OCI-LY3 (cell line): ENCODE measurements at regions not wholly inside any gene's neighbourhood (a gene's known extent, or its start where the extent isn't known, plus 50 kb on each side); places are given as distances from the start of the nearest gene placed in this dataset.

Experiments
- H2AFZ ChIP-seq: fragments of 200-600, 300-600 bp; shearing (Covaris generic); 2 replicates; pipeline ENCODE4 v1.6.0; 2014; ENCODE audit warnings: antibody characterized with exemption, low read depth, low read length
- H3K27ac ChIP-seq: fragments of 200-600, 300-600 bp; sonication (generic); 2 replicates; pipeline ENCODE4 v1.5.1; 2014; ENCODE audit warnings: mild to moderate bottlenecking, low read length, moderate library complexity, mixed read lengths
- H3K27me3 ChIP-seq: fragments of 200-600, 300-600 bp; sonication (generic); 2 replicates; pipeline ENCODE4 v1.6.1; 2014; ENCODE audit warnings: low read depth, low read length, mixed read lengths
- H3K36me3 ChIP-seq: fragments of 200-600, 300-600 bp; sonication (generic); replicated peaks from 2 replicates; pipeline ENCODE3; 2014; ENCODE audit warnings: low read depth, low read length, mixed read lengths
- H3K4me1 ChIP-seq: fragments of 300-600, 200-600 bp; sonication (generic); 2 replicates; pipeline ENCODE4 v1.6.1; 2014; ENCODE audit warnings: low read length, mixed read lengths
- H3K4me2 ChIP-seq: fragments of 200-600, 300-600 bp; sonication (generic); 2 replicates; pipeline ENCODE4 v1.6.1; 2014; ENCODE audit warnings: low read length, mixed read lengths
- H3K4me3 ChIP-seq: fragments of 300-600, 200-600 bp; sonication (generic); 2 replicates; pipeline ENCODE4 v1.5.1; 2014; ENCODE audit warnings: antibody characterized with exemption, mild to moderate bottlenecking, low read length, moderate library complexity
- H3K79me2 ChIP-seq: fragments of 300-600, 200-600 bp; shearing (Covaris generic); 2 replicates; pipeline ENCODE4 v1.6.1; 2014; ENCODE audit warnings: mild to moderate bottlenecking, low read length, mixed read lengths
- H3K9ac ChIP-seq: fragments of 300-600, 200-600 bp; shearing (Covaris generic); 2 replicates; pipeline ENCODE4 v1.6.0; 2014; ENCODE audit warnings: mild to moderate bottlenecking, low read length, moderate library complexity
- H3K9me3 ChIP-seq: fragments of 200-600, 300-600 bp; shearing (Covaris generic); 2 replicates; pipeline ENCODE4 v1.6.1; 2014; ENCODE audit warnings: low read length, mixed read lengths; ENCODE audit not compliant: insufficient read depth
- H4K20me1 ChIP-seq: fragments of 200-600, 300-600 bp; sonication (generic); 2 replicates; pipeline ENCODE4 v1.6.1; 2016; ENCODE audit warnings: low read length, mixed read lengths; ENCODE audit not compliant: insufficient read depth
- CTCF ChIP-seq: fragments of 200-600, 300-600 bp; sonication (generic); IDR thresholded peaks from 2 replicates; pipeline ENCODE4 v1.5.1; 2014; ENCODE audit warnings: antibody characterized with exemption, low read length, low read depth
- EZH2phosphoT487 ChIP-seq: fragments of 200-600 bp; shearing (Covaris generic); IDR thresholded peaks from 2 replicates; pipeline ENCODE4 v1.6.1; 2018; ENCODE audit warnings: antibody characterized with exemption, mixed run types, low read depth

GRCh38 chr7:49245062-49245461 is 320.7 kb downstream of the CDC14C start:
- no peak overlapping the region for H2AFZ ChIP-seq
- H3K9ac ChIP-seq, result no peak overlapping the region
- peaks cover 3% of the 10 kb centered on the region; the same call in 1 of the 2 replicates for H3K27me3 ChIP-seq
- no peaks in the 10 kb centered on the region for H3K4me1 ChIP-seq
- no peak overlapping the region for H3K27ac ChIP-seq
- no peaks in the 10 kb centered on the region for H3K9me3 ChIP-seq
- H3K79me2 ChIP-seq, result no peaks in the 10 kb centered on the region
- H3K36me3 ChIP-seq, result no peaks in the 10 kb centered on the region
- no peaks in the 10 kb centered on the region for H4K20me1 ChIP-seq
- TF ChIP-seq EZH2phosphoT487, result no peak
- TF ChIP-seq CTCF, result no peak
- no peak overlapping the region for H3K4me3 ChIP-seq
- no peak overlapping the region for H3K4me2 ChIP-seq

- Histone ChIP-seq H3K27ac (no peak overlapping the region), H3K9ac (no peak overlapping the region), H3K4me2 (no peak overlapping the region), H3K9me3 (no peaks in the 10 kb centered on the region), H3K79me2 (no peaks in the 10 kb centered on the region), H3K36me3 (no peaks in the 10 kb centered on the region), H3K4me1 (no peaks in the 10 kb centered on the region), H4K20me1 (no peaks in the 10 kb centered on the region), H3K4me3 (no peak overlapping the region), H3K27me3 (peaks cover 3% of the 10 kb centered on the region; the same call in 1 of the 2 replicates), H2AFZ (no peak overlapping the region)
- TF ChIP-seq CTCF, result no peak
Observed at GRCh38 chr7:49247759-49248158, 323.4 kb downstream of the CDC14C start.

GRCh38 chr7:49255054-49255453 is 330.7 kb downstream of the CDC14C start:
- no peak overlapping the region for H3K4me2 ChIP-seq
- H4K20me1 ChIP-seq, result no peaks in the 10 kb centered on the region
- H2AFZ ChIP-seq, result no peak overlapping the region
- no peak overlapping the region for H3K4me3 ChIP-seq
- no peak overlapping the region for H3K27ac ChIP-seq
- peaks cover 4% of the 10 kb centered on the region; the same call in 1 of the 2 replicates for H3K4me1 ChIP-seq
- H3K27me3 ChIP-seq, result no peaks in the 10 kb centered on the region
- no peaks in the 10 kb centered on the region for H3K36me3 ChIP-seq
- H3K79me2 ChIP-seq, result no peaks in the 10 kb centered on the region
- TF ChIP-seq CTCF, result no peak
- TF ChIP-seq EZH2phosphoT487, result no peak
- no peaks in the 10 kb centered on the region for H3K9me3 ChIP-seq
- H3K9ac ChIP-seq, result no peak overlapping the region

- no peak overlapping the region for H3K4me2 ChIP-seq
- no peaks in the 10 kb centered on the region for H3K4me1 ChIP-seq
- H3K4me3 ChIP-seq, result no peak overlapping the region
- no peak overlapping the region for H3K9ac ChIP-seq
- TF ChIP-seq EZH2phosphoT487 (no peak), CTCF (no peak)
- no peaks in the 10 kb centered on the region for H3K27me3 ChIP-seq
- H3K79me2 ChIP-seq, result no peaks in the 10 kb centered on the region
- no peak overlapping the region for H2AFZ ChIP-seq
- H3K9me3 ChIP-seq, result no peaks in the 10 kb centered on the region
- H4K20me1 ChIP-seq, result no peaks in the 10 kb centered on the region
- no peaks in the 10 kb centered on the region for H3K36me3 ChIP-seq
- H3K27ac ChIP-seq, result no peak overlapping the region
Observed at GRCh38 chr7:49260538-49260937, 336.2 kb downstream of the CDC14C start.
